ENCODE measurements at regions not wholly inside any gene's neighbourhood (a gene's known extent, or its start where the extent isn't known, plus 50 kb on each side); places are given as distances from the start of the nearest gene placed in this dataset.

DNA sequence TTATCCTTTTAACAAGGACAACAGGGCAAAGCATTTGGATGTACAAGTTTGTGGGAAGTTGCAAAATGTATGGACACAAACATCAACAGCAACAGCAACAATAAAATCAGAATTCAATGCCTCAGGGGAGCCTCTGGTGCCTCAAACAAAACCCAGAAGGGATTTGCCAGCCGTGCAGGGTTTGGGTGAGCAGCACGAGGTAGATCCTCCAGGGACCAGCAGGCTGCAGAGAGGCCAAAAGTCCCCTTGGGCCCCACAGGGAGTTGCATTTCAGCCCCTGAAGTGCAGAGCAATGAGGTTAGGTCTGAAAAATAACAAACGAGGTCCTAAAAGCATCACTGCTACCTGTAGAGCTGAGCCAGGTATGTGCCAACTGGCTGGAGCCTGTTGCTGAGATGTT lies 51.7 kb upstream of the CPXM2 start:
- TF ChIP-seq POLR2A (IDR thresholded peaks at IDR 0.05) = no peak
- TF ChIP-seq, protein P1, sequence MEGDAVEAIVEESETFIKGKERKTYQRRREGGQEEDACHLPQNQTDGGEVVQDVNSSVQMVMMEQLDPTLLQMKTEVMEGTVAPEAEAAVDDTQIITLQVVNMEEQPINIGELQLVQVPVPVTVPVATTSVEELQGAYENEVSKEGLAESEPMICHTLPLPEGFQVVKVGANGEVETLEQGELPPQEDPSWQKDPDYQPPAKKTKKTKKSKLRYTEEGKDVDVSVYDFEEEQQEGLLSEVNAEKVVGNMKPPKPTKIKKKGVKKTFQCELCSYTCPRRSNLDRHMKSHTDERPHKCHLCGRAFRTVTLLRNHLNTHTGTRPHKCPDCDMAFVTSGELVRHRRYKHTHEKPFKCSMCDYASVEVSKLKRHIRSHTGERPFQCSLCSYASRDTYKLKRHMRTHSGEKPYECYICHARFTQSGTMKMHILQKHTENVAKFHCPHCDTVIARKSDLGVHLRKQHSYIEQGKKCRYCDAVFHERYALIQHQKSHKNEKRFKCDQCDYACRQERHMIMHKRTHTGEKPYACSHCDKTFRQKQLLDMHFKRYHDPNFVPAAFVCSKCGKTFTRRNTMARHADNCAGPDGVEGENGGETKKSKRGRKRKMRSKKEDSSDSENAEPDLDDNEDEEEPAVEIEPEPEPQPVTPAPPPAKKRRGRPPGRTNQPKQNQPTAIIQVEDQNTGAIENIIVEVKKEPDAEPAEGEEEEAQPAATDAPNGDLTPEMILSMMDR (IDR thresholded peaks at IDR 0.05) = no peak
